ENCODE measurements at regions not wholly inside any gene's neighbourhood (a gene's known extent, or its start where the extent isn't known, plus 50 kb on each side); places are given as distances from the start of the nearest gene placed in this dataset.

GRCh38 chr11:27215471-27216269 is 147.3 kb downstream of the CCDC34 start:
- DNase-seq (ENCODE audit: low read depth), result no peak

- no peak for DNase-seq (ENCODE audit: low read depth)
Measured at GRCh38 chr11:27214713-27215112, 148.3 kb downstream of the CCDC34 start.

DNA sequence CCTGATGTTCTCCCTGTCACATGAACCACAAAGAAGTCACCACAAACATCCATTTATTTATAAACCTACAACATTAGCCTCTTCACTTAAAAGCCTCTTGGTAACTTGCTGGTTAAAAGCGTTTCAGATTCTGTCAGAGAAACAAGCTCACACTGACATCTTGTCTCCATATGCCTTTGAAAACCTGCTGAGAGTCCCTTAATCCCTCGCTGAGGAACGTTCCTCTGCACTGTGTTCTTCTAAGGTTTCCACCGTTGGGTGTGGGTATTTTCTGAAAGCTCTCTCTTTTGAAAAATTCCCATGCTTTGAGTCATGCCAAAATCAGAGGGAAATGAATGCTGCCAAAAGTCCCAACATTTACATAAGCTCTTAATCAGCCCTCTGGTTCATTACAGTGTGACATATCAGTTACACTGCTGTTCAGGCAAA is 149.8 kb downstream of the CCDC34 start:
- DNase-seq (ENCODE audit: low read depth), result peak; percentile 90

- DNase-seq (ENCODE audit: low read depth), result no peak
Measured at GRCh38 chr11:27212248-27212780, 150.7 kb downstream of the CCDC34 start.

GRCh38 chr11:27211370-27212127 is 151.5 kb downstream of the CCDC34 start:
- DNase-seq (ENCODE audit: low read depth), result no peak

DNA sequence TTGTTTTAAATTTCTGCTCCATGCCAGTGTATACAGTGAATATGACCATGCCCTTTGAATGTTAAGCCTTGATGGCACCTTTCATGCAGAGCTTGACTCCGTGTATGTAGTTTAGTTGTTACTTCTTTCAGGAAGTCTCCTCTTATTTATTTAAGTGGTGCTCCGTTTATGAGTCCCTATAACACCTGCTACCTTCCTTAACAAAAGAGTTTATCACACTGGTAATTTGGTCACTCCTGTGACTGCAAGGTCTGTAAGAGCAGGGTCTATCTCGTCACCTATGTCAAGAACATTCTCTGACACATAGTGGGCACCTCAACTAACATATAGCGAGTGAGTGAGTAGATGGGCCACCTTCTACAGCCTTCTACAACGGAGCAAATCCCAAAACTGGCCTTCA is 152.5 kb downstream of the CCDC34 start:
- DNase-seq (ENCODE audit: low read depth), result no peak

GRCh38 chr11:27209562-27210005 is 153.4 kb downstream of the CCDC34 start:
- DNase-seq (ENCODE audit: low read depth), result peak; percentile 95

GRCh38 chr11:27208846-27209245 is 154.2 kb downstream of the CCDC34 start:
- no peak for DNase-seq (ENCODE audit: low read depth)

GRCh38 chr11:27207025-27207650 is 155.9 kb downstream of the CCDC34 start:
- DNase-seq (ENCODE audit: low read depth), result peak; percentile 25

GRCh38 chr11:27205779-27206570 is 157.0 kb downstream of the CCDC34 start:
- no peak for DNase-seq (ENCODE audit: low read depth)

GRCh38 chr11:27205250-27205649 is 157.8 kb downstream of the CCDC34 start:
- no peak for DNase-seq (ENCODE audit: low read depth)

DNA sequence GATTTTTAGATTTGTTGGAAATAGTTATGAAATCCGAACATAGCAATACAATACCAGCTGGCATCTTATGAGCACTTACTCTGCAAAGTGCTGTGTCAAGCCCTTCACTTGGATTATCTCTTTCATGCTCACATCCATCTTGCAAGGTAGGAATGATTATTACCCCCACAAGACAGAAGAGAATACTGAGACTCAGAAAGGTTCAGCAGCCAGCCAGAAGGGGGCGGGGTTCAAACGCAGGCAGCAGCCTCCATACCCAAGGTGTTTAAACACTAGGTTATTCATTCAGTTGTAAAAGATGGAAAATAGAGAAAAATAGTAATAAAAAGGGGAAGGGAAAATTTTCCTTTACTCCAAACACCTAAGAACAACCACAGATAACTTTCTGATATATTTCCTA is 158.5 kb downstream of the CCDC34 start:
- DNase-seq (ENCODE audit: low read depth), result no peak

DNA sequence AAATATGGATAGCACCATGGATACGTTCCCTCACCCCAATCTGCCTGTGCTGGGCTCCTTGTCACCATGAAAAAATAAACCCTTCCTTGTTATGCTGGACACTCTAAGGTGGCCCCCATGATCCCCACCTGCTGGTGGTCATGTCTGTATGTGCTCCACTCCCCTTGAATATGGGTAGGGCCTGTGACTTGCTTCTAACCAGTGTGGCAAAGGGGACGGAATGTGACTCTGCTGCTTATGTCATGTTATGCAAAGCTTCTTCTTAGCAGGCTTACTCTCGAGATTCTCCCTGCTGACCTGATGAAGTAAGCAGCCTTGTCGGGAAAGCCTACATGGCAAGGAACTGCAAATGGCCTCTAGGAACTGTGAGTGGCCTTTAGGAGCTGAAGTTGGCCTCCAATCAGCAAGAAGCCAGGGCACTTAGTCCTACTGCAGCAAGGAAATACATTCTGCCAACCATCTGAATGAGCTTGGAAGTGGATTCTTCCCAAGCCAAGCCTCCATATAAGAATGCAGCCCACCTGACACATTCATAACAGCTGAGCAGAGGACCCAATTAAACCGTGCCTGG is 159.9 kb downstream of the CCDC34 start:
- no peak for DNase-seq (ENCODE audit: low read depth)

DNA sequence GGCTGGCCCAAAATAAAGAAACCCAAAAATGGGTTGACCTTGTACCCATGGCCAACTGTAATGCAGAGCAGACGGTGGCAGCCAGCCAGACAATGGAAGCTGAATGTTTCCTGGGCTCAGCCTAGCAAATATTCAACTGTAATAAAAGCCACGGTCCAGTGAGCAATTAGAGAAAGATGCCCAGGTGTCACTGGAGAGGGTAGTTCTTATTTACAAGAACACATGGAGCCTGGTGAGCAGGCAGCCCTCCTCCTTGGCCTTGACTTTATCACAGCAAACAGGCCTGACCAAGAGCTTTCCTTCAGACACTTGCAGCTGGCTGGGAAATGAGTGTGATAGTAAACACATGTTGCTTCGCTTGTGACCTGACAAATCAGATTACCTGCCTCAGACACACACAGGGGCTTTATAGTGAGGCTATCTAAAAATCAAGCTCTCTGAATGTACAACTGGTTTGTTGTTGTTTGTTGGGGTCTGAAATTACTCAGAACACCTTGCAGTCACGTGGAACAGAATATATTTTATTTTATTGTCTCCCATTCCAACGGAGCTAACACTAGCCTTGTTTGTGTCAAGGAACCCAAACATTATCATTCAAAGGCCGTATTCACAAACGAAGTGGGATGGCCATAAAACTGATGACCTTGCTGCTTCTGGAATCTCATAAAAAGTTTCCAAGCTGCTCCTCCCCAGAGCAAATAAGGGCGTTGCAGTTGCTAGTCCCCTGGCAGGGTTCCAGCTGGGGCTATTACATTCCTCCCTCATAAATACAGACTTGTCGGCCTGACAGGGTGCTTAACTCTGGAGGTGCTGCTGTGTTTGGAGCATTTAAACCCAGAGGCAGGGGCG is 161.1 kb downstream of the BBOX1 start:
- peak; percentile 75 for DNase-seq (ENCODE audit: low read depth)

DNA sequence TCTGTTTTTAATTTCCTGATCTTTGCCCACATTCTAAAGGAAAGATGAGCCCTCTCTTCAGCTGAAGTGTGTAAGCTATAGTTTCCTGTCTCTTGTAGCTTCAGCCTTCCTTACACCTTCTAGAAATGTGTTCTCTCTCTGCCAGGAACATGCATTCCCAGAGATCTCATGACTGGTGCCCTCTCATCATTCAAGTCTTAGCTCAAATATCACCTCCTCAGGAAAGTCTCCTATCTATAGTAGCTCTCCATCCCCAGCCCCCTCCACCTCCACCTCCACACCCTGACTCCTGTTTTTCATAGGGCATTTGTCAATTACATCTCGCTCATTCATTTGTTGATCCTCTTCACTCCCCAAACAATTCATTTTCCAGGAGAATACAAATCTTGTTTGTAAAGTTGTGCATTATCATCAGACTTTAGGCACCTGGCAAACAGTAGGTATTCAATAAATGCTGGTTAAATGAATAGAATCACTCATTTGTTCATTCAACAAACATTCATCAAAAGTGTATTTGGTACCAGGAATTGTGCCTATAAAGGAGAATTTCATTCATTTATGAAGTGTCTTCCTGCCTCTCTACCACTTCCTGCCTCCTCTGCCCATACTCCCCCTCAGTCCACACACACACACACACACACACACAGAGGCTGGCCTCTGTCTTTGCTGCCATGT is 160.3 kb downstream of the BBOX1 start:
- no peak for DNase-seq (ENCODE audit: low read depth)

DNA sequence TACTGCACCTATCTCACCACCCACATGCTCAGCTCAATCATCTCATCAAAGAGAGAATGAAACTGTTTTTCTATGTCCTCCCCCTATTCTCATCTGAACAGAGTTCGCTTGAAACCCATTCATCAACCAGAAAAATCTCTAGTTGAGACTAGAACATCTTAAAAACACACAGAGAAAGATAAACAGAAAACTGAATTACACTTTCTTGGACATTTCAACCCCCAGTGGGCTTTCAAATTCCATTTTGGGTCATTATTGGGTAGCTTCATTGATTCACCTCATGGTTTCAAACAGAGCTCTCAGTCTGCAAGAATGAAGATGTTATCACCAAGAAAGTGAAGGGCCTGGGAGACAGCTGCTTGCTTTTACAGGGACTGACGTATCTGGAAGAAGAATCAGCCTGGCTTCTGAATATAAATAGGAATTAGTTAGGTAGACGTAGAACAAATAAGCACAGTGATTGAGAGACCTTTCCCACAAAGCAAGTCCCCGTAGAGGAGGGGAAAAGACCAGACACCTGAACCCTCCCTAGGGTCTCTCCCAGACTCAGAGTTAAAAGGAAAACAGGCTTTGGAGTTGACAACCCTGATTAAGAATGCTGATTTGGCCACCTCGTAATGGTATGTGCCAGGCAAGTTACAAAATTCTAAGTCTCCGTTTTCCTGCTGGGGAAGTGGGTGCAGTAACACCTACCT is 155.7 kb downstream of the BBOX1 start:
- DNase-seq (ENCODE audit: low read depth), result no peak

- DNase-seq (ENCODE audit: low read depth), result no peak
Measured at GRCh38 chr11:27195837-27196202, 155.2 kb downstream of the BBOX1 start.

DNA sequence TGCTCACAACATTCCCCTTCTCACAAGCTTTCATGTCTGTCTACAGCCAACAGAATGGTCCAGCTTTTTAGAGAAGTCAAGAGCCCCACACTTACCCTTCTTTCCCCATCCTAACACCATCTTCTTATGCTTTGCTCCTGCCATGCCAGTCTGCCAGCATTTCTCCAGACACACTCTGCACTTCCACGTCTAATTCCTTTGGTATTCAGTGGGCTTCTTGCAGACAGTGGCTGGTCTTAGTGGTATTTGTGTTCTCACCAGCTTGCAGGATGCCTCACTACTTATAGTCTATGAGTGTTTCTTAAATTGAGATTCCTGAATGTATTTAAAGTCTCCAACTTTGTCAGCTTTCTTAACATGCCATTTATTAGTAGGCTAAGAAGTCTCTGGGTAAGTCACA is 154.4 kb downstream of the BBOX1 start:
- no peak for DNase-seq (ENCODE audit: low read depth)
